ENCODE measurements at regions not wholly inside any gene's neighbourhood (a gene's known extent, or its start where the extent isn't known, plus 50 kb on each side); places are given as distances from the start of the nearest gene placed in this dataset.

- no peak for FAIRE-seq
- TF ChIP-seq, protein P1, sequence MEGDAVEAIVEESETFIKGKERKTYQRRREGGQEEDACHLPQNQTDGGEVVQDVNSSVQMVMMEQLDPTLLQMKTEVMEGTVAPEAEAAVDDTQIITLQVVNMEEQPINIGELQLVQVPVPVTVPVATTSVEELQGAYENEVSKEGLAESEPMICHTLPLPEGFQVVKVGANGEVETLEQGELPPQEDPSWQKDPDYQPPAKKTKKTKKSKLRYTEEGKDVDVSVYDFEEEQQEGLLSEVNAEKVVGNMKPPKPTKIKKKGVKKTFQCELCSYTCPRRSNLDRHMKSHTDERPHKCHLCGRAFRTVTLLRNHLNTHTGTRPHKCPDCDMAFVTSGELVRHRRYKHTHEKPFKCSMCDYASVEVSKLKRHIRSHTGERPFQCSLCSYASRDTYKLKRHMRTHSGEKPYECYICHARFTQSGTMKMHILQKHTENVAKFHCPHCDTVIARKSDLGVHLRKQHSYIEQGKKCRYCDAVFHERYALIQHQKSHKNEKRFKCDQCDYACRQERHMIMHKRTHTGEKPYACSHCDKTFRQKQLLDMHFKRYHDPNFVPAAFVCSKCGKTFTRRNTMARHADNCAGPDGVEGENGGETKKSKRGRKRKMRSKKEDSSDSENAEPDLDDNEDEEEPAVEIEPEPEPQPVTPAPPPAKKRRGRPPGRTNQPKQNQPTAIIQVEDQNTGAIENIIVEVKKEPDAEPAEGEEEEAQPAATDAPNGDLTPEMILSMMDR (IDR thresholded peaks at IDR 0.05; ENCODE audit: insufficient read depth, low read length, severe bottlenecking): no peak
- no peaks in the 10 kb centered on the region for H3K36me3 ChIP-seq (ENCODE audit: control insufficient read depth, insufficient read depth, low read length)
- no peak for DNase-seq (ENCODE audit: low read depth)
- no peaks in the 10 kb centered on the region for H3K27me3 ChIP-seq (ENCODE audit: control insufficient read depth, insufficient read depth, low read length)
- H3K4me3 ChIP-seq (ENCODE audit: low read depth, low read length): no peak overlapping the region
Measured at GRCh38 chr1:239282411-239282810, 104.0 kb upstream of the CHRM3 start.

- Histone ChIP-seq H3K4me3 (ENCODE audit: low read depth, low read length) (no peak overlapping the region), H3K36me3 (ENCODE audit: control insufficient read depth, insufficient read depth, low read length) (no peaks in the 10 kb centered on the region), H3K27me3 (ENCODE audit: control insufficient read depth, insufficient read depth, low read length) (no peaks in the 10 kb centered on the region)
- TF ChIP-seq, protein P1 (IDR thresholded peaks at IDR 0.05; ENCODE audit: insufficient read depth, low read length, severe bottlenecking): no peak
- FAIRE-seq (no peak), DNase-seq (ENCODE audit: low read depth) (no peak)
Measured at GRCh38 chr1:239276051-239276450, 110.3 kb upstream of the CHRM3 start.

- TF ChIP-seq, protein P1 (IDR thresholded peaks at IDR 0.05; ENCODE audit: insufficient read depth, low read length, severe bottlenecking): no peak
- Histone ChIP-seq H3K36me3 (ENCODE audit: control insufficient read depth, insufficient read depth, low read length) (no peaks in the 10 kb centered on the region), H3K27me3 (ENCODE audit: control insufficient read depth, insufficient read depth, low read length) (no peaks in the 10 kb centered on the region), H3K4me3 (ENCODE audit: low read depth, low read length) (no peak overlapping the region)
- no peak for FAIRE-seq
- DNase-seq (ENCODE audit: low read depth): peak; percentile 31
Measured at GRCh38 chr1:239274242-239274830, 112.0 kb upstream of the CHRM3 start.

DNA sequence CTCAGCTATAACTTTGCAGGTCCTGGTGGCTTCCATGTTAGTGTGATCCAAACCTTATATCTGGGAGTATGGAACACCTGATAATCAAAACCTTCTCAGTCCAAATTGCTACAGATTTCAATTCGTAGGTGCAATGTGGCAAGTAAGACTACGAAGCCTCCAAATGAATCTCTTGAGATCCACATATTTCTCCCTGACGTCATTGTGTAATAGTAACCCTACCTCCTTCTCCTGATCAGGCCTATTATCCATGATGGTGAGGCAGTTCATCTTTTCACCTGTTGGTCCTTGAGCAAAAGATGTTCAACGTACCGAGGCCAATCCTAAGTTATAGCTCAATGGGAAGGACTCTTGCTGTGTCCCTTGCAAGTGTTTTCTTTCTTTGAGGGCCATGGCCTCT is 115.9 kb upstream of the CHRM3 start:
- Histone ChIP-seq H3K4me3 (ENCODE audit: low read depth, low read length) (no peak overlapping the region), H3K36me3 (ENCODE audit: control insufficient read depth, insufficient read depth, low read length) (no peaks in the 10 kb centered on the region), H3K27me3 (ENCODE audit: control insufficient read depth, insufficient read depth, low read length) (no peaks in the 10 kb centered on the region)
- TF ChIP-seq, protein P1 (IDR thresholded peaks at IDR 0.05; ENCODE audit: insufficient read depth, low read length, severe bottlenecking): no peak
- DNase-seq (ENCODE audit: low read depth): no peak
- FAIRE-seq: peak; percentile 18

GRCh38 chr1:239269706-239270105 is 116.7 kb upstream of the CHRM3 start:
- Histone ChIP-seq H3K4me3 (ENCODE audit: low read depth, low read length) (no peak overlapping the region), H3K27me3 (ENCODE audit: control insufficient read depth, insufficient read depth, low read length) (no peaks in the 10 kb centered on the region), H3K36me3 (ENCODE audit: control insufficient read depth, insufficient read depth, low read length) (no peaks in the 10 kb centered on the region)
- no peak for DNase-seq (ENCODE audit: low read depth)
- no peak for FAIRE-seq
- TF ChIP-seq, protein P1 (IDR thresholded peaks at IDR 0.05; ENCODE audit: insufficient read depth, low read length, severe bottlenecking): no peak

GRCh38 chr1:239268941-239269340 is 117.4 kb upstream of the CHRM3 start:
- Histone ChIP-seq H3K27me3 (ENCODE audit: control insufficient read depth, insufficient read depth, low read length) (no peaks in the 10 kb centered on the region), H3K36me3 (ENCODE audit: control insufficient read depth, insufficient read depth, low read length) (no peaks in the 10 kb centered on the region), H3K4me3 (ENCODE audit: low read depth, low read length) (no peak overlapping the region)
- TF ChIP-seq, protein P1 (IDR thresholded peaks at IDR 0.05; ENCODE audit: insufficient read depth, low read length, severe bottlenecking): no peak
- DNase-seq (ENCODE audit: low read depth) (no peak), FAIRE-seq (no peak)
